VCaP (cell line): ENCODE measurements at regions not wholly inside any gene's neighbourhood (a gene's known extent, or its start where the extent isn't known, plus 50 kb on each side); places are given as distances from the start of the nearest gene placed in this dataset.

ENCODE experiments used
- H3K27ac ChIP-seq: fragments of 450-650 bp; 2 replicates; pipeline ENCODE4 v1.5.1; 2017
- CTCF ChIP-seq: fragments of 450-650 bp; conservative IDR thresholded peaks from 2 replicates; pipeline ENCODE4 v1.5.1; 2017; ENCODE audit warnings: mild to moderate bottlenecking, moderate library complexity

DNA sequence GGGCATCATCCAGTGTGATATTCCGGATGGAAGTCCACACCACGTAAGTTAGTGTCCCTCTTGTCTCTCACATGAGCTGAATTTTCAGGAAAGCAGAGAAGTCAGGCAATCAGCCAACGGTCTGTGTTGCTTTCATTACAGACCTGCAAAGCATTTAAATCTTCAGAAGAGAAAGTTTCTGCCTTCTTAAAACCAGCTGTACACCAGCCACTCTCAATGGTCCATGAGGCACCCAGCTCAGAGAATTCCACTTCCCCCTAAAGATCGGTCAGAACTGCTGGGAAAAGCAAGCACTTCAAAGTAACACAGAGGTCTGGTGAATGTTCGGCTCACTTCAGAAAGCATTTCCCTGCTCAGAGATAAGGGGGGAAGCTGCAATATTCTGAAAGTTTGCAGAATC lies 903.7 kb downstream of the EPHA3 start:
- no peak overlapping the region for H3K27ac ChIP-seq
- no peak for TF ChIP-seq CTCF

- no peak for TF ChIP-seq CTCF
- H3K27ac ChIP-seq, result no peak overlapping the region
These were observed 904.2 kb downstream of the EPHA3 start for GRCh38 chr3:90011596-90011995.

DNA sequence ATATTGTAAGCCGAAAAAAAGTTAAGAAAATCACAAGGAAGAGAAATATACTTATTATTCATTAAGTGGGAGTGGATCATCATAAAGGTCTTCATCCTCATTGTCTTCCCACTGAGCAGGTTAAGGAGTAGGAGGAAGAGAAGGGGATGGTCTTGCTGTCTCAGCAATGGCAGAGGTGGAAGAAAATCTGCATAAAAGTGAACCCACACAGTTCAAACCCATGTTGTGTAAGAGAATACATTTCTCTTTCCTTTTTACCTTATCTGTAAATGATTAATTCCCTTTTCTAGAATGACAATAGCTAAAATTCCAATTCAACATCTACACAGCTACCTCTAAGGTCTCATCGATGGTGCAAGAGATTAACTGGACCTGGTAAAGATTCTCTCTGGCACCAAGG lies 904.6 kb downstream of the EPHA3 start:
- no peak for TF ChIP-seq CTCF
- H3K27ac ChIP-seq, result no peak overlapping the region

- no peak for TF ChIP-seq CTCF
- no peak overlapping the region for H3K27ac ChIP-seq
These were observed 908.4 kb downstream of the EPHA3 start for GRCh38 chr3:90015688-90016356.

DNA sequence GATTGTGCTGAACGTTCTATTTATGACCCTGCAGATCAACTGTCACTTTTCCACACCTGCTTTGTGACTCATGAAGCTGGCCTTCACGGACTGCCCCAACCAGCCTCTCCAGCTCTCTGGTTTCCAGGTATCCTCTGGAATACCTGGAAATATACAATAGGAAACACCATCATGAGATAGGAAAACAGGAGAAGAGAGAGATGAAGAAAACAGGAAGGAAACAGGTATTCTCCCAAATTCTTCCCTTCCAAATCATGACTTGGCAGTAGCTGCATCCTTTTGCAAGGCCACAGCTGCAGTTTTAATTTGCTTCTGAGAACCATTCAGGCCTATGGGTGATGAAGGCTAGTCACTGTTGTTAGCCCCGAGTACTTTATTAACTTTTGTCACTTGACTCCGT lies 909.1 kb downstream of the EPHA3 start:
- H3K27ac ChIP-seq, result no peak overlapping the region
- TF ChIP-seq CTCF, result no peak

- TF ChIP-seq CTCF, result no peak
- no peak overlapping the region for H3K27ac ChIP-seq
These were observed 911.4 kb downstream of the EPHA3 start for GRCh38 chr3:90018779-90019178.

DNA sequence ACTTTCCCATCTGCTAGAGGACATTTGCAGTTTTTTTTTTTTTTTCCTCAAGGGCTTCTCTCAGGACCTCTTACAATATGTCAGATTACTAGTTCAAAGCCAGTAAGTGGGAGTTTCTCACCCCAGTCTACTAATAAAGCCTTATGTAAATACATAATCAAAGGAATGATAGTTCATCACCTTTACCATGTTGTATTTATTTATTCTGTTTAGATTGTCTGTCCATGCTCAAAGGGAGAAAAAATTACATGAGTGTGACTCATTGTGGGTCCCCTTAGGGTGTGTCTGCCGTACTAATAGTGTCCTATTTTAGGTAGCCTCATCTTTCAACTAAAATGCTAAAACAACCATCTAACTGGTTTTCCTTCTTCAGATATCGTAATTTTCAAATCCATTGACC lies 917.6 kb downstream of the EPHA3 start:
- no peak overlapping the region for H3K27ac ChIP-seq
- no peak for TF ChIP-seq CTCF

DNA sequence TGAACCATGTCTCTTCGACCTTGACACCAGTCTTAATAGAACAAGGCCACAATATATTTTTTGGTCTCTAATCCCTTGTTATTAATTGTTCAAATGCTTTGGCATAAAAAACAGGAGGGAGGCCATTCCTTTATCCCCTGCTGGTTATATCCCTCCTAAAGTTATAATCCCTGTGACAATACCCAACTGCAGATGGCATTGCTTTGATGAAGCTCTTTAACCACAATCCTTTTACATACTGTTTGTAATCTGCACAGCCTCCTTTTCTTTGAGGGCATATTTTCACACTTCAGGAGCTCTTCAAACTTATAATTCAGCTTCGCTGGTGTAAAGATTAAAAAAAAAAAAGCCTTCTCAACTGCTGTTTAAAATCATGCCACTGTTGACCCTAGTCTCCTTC lies 919.0 kb downstream of the EPHA3 start:
- H3K27ac ChIP-seq, result no peak overlapping the region
- no peak for TF ChIP-seq CTCF
